ENCODE measurements at regions not wholly inside any gene's neighbourhood (a gene's known extent, or its start where the extent isn't known, plus 50 kb on each side); places are given as distances from the start of the nearest gene placed in this dataset.

GRCh38 chr22:49523374-49524008, 304.2 kb downstream of the BRD1 start:
- Histone ChIP-seq H3K36me3 (ENCODE audit: control insufficient read depth, insufficient read depth, low read length) (no peaks in the 10 kb centered on the region), H3K27me3 (ENCODE audit: control insufficient read depth, insufficient read depth, low read length) (no peaks in the 10 kb centered on the region), H3K4me3 (ENCODE audit: low read depth, low read length) (no peak overlapping the region)
- no peak for TF ChIP-seq CTCF (IDR thresholded peaks at IDR 0.05; ENCODE audit: insufficient read depth, low read depth, low read length)
- ChIA-PET POLR2A (no interaction called here), CTCF (no interaction called here)
- DNase-seq (ENCODE audit: low read depth) = no peak

GRCh38 chr22:49522582-49523373, 304.9 kb downstream of the BRD1 start:
- ChIA-PET POLR2A (no interaction called here), CTCF (no interaction called here)
- Histone ChIP-seq H3K27me3 (ENCODE audit: control insufficient read depth, insufficient read depth, low read length) (no peaks in the 10 kb centered on the region), H3K4me3 (ENCODE audit: low read depth, low read length) (no peak overlapping the region), H3K36me3 (ENCODE audit: control insufficient read depth, insufficient read depth, low read length) (no peaks in the 10 kb centered on the region)
- no peak for DNase-seq (ENCODE audit: low read depth)
- no peak for TF ChIP-seq CTCF (IDR thresholded peaks at IDR 0.05; ENCODE audit: insufficient read depth, low read depth, low read length)

GRCh38 chr22:49521787-49522224, 305.9 kb downstream of the BRD1 start:
- H3K36me3 ChIP-seq (ENCODE audit: control insufficient read depth, insufficient read depth, low read length) = no peaks in the 10 kb centered on the region
- no peak for DNase-seq (ENCODE audit: low read depth)
- POLR2A ChIA-PET = no interaction called here
- H3K27me3 ChIP-seq (ENCODE audit: control insufficient read depth, insufficient read depth, low read length) = no peaks in the 10 kb centered on the region
- H3K4me3 ChIP-seq (ENCODE audit: low read depth, low read length) = no peak overlapping the region
- CTCF ChIA-PET = no interaction called here
- TF ChIP-seq CTCF (IDR thresholded peaks at IDR 0.05; ENCODE audit: insufficient read depth, low read depth, low read length) = no peak

GRCh38 chr22:49519117-49519737, 308.4 kb downstream of the BRD1 start:
- no peaks in the 10 kb centered on the region for H3K36me3 ChIP-seq (ENCODE audit: control insufficient read depth, insufficient read depth, low read length)
- no peak for DNase-seq (ENCODE audit: low read depth)
- CTCF ChIA-PET = no interaction called here
- no peak for TF ChIP-seq CTCF (IDR thresholded peaks at IDR 0.05; ENCODE audit: insufficient read depth, low read depth, low read length)
- no peaks in the 10 kb centered on the region for H3K27me3 ChIP-seq (ENCODE audit: control insufficient read depth, insufficient read depth, low read length)
- no peak overlapping the region for H3K4me3 ChIP-seq (ENCODE audit: low read depth, low read length)
- POLR2A ChIA-PET = no interaction called here

- Histone ChIP-seq H3K27me3 (ENCODE audit: control insufficient read depth, insufficient read depth, low read length) (no peaks in the 10 kb centered on the region), H3K4me3 (ENCODE audit: low read depth, low read length) (no peak overlapping the region), H3K36me3 (ENCODE audit: control insufficient read depth, insufficient read depth, low read length) (no peaks in the 10 kb centered on the region)
- no peak for DNase-seq (ENCODE audit: low read depth)
- ChIA-PET POLR2A (no interaction called here), CTCF (no interaction called here)
- no peak for TF ChIP-seq CTCF (IDR thresholded peaks at IDR 0.05; ENCODE audit: insufficient read depth, low read depth, low read length)
These were observed 309.2 kb downstream of the BRD1 start for GRCh38 chr22:49518436-49518970.

Data from BJ (cell line).